Glutamatergic neuron (in vitro differentiated cells): ENCODE measurements at regions not wholly inside any gene's neighbourhood (a gene's known extent, or its start where the extent isn't known, plus 50 kb on each side); places are given as distances from the start of the nearest gene placed in this dataset.

Source experiments
- DNase-seq: peaks from one replicate; pipeline ENCODE4 v3.0.0; 2022
- H3K27ac Mint-ChIP-seq: one replicate; pipeline ENCODE4 v1.8.0; 2020; ENCODE audit warnings: mild to moderate bottlenecking, mixed read lengths, inconsistent platforms; ENCODE audit not compliant: unreplicated experiment
- H3K27me3 Mint-ChIP-seq: one replicate; pipeline ENCODE4 v1.8.0; 2020; ENCODE audit warnings: mild to moderate bottlenecking, moderate library complexity, mixed read lengths, inconsistent platforms; ENCODE audit not compliant: unreplicated experiment
- H3K36me3 Mint-ChIP-seq: one replicate; pipeline ENCODE4 v1.8.0; 2020; ENCODE audit warnings: mild to moderate bottlenecking, mixed read lengths, inconsistent platforms; ENCODE audit not compliant: unreplicated experiment
- H3K4me1 Mint-ChIP-seq: one replicate; pipeline ENCODE4 v1.8.0; 2020; ENCODE audit warnings: mild to moderate bottlenecking, low read depth, mixed read lengths, inconsistent platforms; ENCODE audit not compliant: unreplicated experiment
- H3K4me3 Mint-ChIP-seq: one replicate; pipeline ENCODE4 v1.8.0; 2020; ENCODE audit warnings: mild to moderate bottlenecking, mixed read lengths, inconsistent platforms; ENCODE audit not compliant: unreplicated experiment
- H3K9me3 Mint-ChIP-seq: one replicate; pipeline ENCODE4 v1.8.0; 2020; ENCODE audit warnings: mild to moderate bottlenecking, moderate library complexity, mixed read lengths, inconsistent platforms; ENCODE audit not compliant: unreplicated experiment
- TF ChIP-seq, protein P1 (sequence below): fragments of 200-600 bp; sonication (generic); IDR thresholded peaks from one replicate; pipeline ENCODE4 v1.5.0; 2021; ENCODE audit not compliant: partially characterized antibody, unreplicated experiment

DNA sequence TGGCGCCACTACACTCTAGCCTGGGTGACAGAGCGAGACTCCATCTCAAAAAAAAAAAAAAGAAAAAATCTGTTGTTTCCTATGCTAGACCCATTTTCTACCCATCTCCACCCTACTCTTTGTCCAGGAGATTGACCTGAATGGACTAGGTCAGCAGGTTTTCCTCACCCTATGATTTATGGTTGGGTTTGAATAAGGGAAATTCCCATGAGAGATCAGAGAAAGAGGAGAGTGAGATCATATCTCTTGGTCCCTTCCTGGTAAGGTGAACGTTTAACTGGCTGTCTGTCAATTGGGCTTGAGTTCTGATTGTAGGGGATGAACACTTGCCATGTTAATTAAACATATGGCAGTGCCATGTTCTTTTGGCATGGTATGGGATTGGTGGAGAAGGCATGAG lies 387.4 kb downstream of the MAN2A1 start:
- Mint-ChIP-seq H3K4me1 (peaks cover 6% of the 10 kb centered on the region), H3K27ac (no peak overlapping the region), H3K4me3 (no peak overlapping the region), H3K9me3 (no peaks in the 10 kb centered on the region), H3K36me3 (peaks cover 20% of the 10 kb centered on the region), H3K27me3 (peaks cover 4% of the 10 kb centered on the region)
- DNase-seq = no peak
- TF ChIP-seq, protein P1, sequence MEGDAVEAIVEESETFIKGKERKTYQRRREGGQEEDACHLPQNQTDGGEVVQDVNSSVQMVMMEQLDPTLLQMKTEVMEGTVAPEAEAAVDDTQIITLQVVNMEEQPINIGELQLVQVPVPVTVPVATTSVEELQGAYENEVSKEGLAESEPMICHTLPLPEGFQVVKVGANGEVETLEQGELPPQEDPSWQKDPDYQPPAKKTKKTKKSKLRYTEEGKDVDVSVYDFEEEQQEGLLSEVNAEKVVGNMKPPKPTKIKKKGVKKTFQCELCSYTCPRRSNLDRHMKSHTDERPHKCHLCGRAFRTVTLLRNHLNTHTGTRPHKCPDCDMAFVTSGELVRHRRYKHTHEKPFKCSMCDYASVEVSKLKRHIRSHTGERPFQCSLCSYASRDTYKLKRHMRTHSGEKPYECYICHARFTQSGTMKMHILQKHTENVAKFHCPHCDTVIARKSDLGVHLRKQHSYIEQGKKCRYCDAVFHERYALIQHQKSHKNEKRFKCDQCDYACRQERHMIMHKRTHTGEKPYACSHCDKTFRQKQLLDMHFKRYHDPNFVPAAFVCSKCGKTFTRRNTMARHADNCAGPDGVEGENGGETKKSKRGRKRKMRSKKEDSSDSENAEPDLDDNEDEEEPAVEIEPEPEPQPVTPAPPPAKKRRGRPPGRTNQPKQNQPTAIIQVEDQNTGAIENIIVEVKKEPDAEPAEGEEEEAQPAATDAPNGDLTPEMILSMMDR = no peak

DNA sequence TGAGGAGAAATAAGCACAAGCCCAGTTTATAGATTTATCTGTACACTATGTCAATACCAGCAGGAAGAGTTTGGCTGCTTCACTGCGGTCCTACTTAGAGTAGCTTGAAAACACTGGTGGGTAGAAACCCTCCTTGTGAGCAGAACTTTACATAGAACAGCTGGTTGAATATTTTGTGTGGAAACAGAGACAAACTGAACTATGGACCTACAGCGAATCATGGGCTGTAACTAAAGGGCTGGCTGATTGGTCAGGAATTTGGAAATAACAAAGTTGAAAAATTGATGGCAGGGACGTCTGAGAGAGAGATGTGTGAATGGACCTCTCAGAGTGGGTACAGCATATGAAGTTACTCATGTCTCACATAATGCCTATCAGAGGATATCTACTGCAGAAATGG lies 392.5 kb downstream of the MAN2A1 start:
- Mint-ChIP-seq H3K4me1 (peaks cover 8% of the 10 kb centered on the region), H3K27me3 (no peaks in the 10 kb centered on the region), H3K27ac (no peak overlapping the region), H3K9me3 (no peaks in the 10 kb centered on the region), H3K4me3 (no peak overlapping the region), H3K36me3 (no peaks in the 10 kb centered on the region)
- TF ChIP-seq, protein P1 = no peak
- DNase-seq = no peak

- TF ChIP-seq, protein P1 = no peak
- Mint-ChIP-seq H3K4me1 (peaks cover 8% of the 10 kb centered on the region), H3K27me3 (no peaks in the 10 kb centered on the region), H3K36me3 (no peaks in the 10 kb centered on the region), H3K9me3 (no peaks in the 10 kb centered on the region), H3K4me3 (no peak overlapping the region), H3K27ac (no peak overlapping the region)
- no peak for DNase-seq
These were observed 393.1 kb downstream of the MAN2A1 start for GRCh38 chr5:110082863-110083262.

GRCh38 chr5:110085826-110086225 lies 396.1 kb downstream of the MAN2A1 start:
- Mint-ChIP-seq H3K27me3 (no peaks in the 10 kb centered on the region), H3K27ac (no peak overlapping the region), H3K9me3 (no peaks in the 10 kb centered on the region), H3K36me3 (no peaks in the 10 kb centered on the region), H3K4me1 (peaks cover 8% of the 10 kb centered on the region), H3K4me3 (no peak overlapping the region)
- no peak for DNase-seq
- TF ChIP-seq, protein P1 = no peak

DNA sequence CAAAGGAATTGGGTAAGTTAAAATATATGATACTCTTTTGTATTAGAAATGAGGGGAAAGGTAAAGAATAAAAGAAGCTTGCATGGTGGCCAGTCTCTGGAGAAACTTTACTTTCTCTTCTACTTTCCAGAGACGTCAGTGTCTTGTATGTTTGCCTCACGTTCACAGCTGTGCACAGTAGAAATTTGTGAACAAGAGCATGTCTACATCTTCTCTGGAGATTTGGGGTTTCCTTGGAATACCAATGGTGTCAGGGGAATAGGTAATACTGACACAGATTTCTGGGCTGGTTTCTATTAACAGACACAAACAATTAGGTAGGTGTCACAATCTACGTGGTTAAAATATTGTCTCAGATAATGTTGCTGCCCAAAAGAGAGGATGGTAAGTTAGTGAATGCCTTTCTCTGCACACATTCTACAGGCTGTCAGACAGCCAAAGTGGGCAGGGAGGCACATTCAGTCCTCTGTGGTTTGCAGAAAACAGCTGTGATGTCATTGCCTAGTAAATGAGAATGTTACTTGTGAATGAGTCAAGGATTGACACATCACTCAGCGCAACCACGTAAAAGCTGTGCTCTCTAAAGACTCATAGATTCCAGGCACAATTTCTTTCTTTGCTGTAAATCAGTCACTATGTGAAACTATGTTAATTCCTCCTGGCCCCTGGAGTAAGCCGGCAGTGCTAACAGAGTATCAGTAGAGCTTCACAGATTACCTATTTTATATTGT lies 397.1 kb downstream of the MAN2A1 start:
- Mint-ChIP-seq H3K4me1 (peaks cover 8% of the 10 kb centered on the region), H3K9me3 (no peaks in the 10 kb centered on the region), H3K4me3 (no peak overlapping the region), H3K27me3 (no peaks in the 10 kb centered on the region), H3K36me3 (no peaks in the 10 kb centered on the region), H3K27ac (no peak overlapping the region)
- no peak for DNase-seq
- TF ChIP-seq, protein P1 = no peak
